A673 (cell line): ENCODE measurements at regions not wholly inside any gene's neighbourhood (a gene's known extent, or its start where the extent isn't known, plus 50 kb on each side); places are given as distances from the start of the nearest gene placed in this dataset.
"Not testable (repeated sequence)": the region's sequence is repeated elsewhere in the genome, so short reads cannot be mapped to it uniquely, and the experiment has no call there.

Experiments
- BruUV-seq: library from RNA; stranded (reverse); fragments of 400-500 nt; replicated peaks from 2 replicates; lab custom pipeline; 2021; lab: Mats Ljungman, UMichigan
- CTCF ChIA-PET: fragments of 300-600 bp; sonication (Branson Sonifier 250); formaldehyde crosslinking; loops from one replicate; lab custom pipeline; 2022; ENCODE audit warnings: antibody characterized with exemption; lab: Charles Lee
- POLR2A ChIA-PET: fragments of 300-600 bp; sonication (Branson Sonifier 250); formaldehyde crosslinking; loops from one replicate; lab custom pipeline; 2022; ENCODE audit warnings: antibody characterized with exemption; ENCODE audit not compliant: low non-redundant PET; lab: Charles Lee
- DNase-seq: peaks from one replicate; pipeline ENCODE4 v3.0.0-alpha.2; 2015; ENCODE audit warnings: low spot score
- H3K27ac ChIP-seq: fragments of 200-600 bp; sonication (generic); 2 replicates; pipeline ENCODE4 v1.5.1; 2016; ENCODE audit warnings: mixed run types, low read depth, mild to moderate bottlenecking, mixed read lengths, antibody characterized with exemption, low read length; ENCODE audit not compliant: poor library complexity, severe bottlenecking
- H3K27me3 ChIP-seq: fragments of 200-600 bp; sonication (generic); replicated peaks from 2 replicates; pipeline ENCODE4 v1.6.1; 2017; ENCODE audit warnings: mixed run types, low read depth, mild to moderate bottlenecking, mixed read lengths, antibody characterized with exemption, low read length; ENCODE audit not compliant: insufficient read depth, poor library complexity
- H3K36me3 ChIP-seq: fragments of 200-600 bp; sonication (generic); 2 replicates; pipeline ENCODE4 v1.6.1; 2016; ENCODE audit warnings: mixed run types, mild to moderate bottlenecking, mixed read lengths, antibody characterized with exemption, low read length; ENCODE audit not compliant: insufficient read depth, poor library complexity, severe bottlenecking
- H3K4me1 ChIP-seq: fragments of 200-600 bp; sonication (generic); 2 replicates; pipeline ENCODE4 v1.6.1; 2017; ENCODE audit warnings: mixed run types, mild to moderate bottlenecking, mixed read lengths, antibody characterized with exemption, low read length; ENCODE audit not compliant: insufficient read depth, poor library complexity, severe bottlenecking
- H3K4me3 ChIP-seq: fragments of 200-600 bp; sonication (generic); 2 replicates; pipeline ENCODE4 v1.5.1; 2016; ENCODE audit warnings: low read depth, mixed run types, mild to moderate bottlenecking, mixed read lengths, low read length; ENCODE audit not compliant: poor library complexity, severe bottlenecking
- H3K9me3 ChIP-seq: fragments of 200-600 bp; sonication (generic); 2 replicates; pipeline ENCODE4 v1.6.1; 2016; ENCODE audit warnings: mixed run types, low read depth, mild to moderate bottlenecking, mixed read lengths, antibody characterized with exemption, low read length; ENCODE audit not compliant: poor library complexity, severe bottlenecking
- CTCF ChIP-seq: fragments of 300-800, 200-600 bp; sonication (generic); conservative IDR thresholded peaks from 2 replicates; pipeline ENCODE4 v1.5.1; 2017; ENCODE audit warnings: low read depth, mild to moderate bottlenecking, antibody characterized with exemption, low read length, moderate library complexity, mixed read lengths
- EZH2 ChIP-seq: fragments of 200-600 bp; sonication (generic); IDR thresholded peaks from 2 replicates; pipeline ENCODE4 v1.6.1; 2017; ENCODE audit warnings: borderline replicate concordance, low read depth, mild to moderate bottlenecking, mixed read lengths, antibody characterized with exemption, low read length; ENCODE audit not compliant: poor library complexity, severe bottlenecking
- intact Hi-C: fragments of 100-400 bp; cut with micrococcal nuclease; formaldehyde crosslinking; loops from one replicate; pipeline ENCODE4 v1.10.0; 2022; ENCODE audit not compliant: unreplicated experiment

GRCh38 chr13:110973007-110973700, 58.3 kb upstream of the ANKRD10 start:
- TF ChIP-seq CTCF (no peak), EZH2 (no peak)
- intact Hi-C loops: no loop called here

GRCh38 chr13:110971486-110971885, 56.6 kb upstream of the ANKRD10 start:
- POLR2A ChIA-PET: no interaction called here
- no peak for DNase-seq
- no TSS peak for BruUV-seq
- no peak for TF ChIP-seq CTCF
- no peak for TF ChIP-seq EZH2
- H3K9me3 ChIP-seq: no peaks in the 10 kb centered on the region
- H3K4me1 ChIP-seq: no peaks in the 10 kb centered on the region
- H3K27me3 ChIP-seq: peaks cover 54% of the 10 kb centered on the region
- H3K27ac ChIP-seq: no peak overlapping the region
- H3K36me3 ChIP-seq: no peaks in the 10 kb centered on the region
- intact Hi-C loops: no loop called here
- no peak overlapping the region for H3K4me3 ChIP-seq
- CTCF ChIA-PET: no interaction called here

More at GRCh38 chr13:110973007-110973700, 58.3 kb upstream of the ANKRD10 start:
- POLR2A ChIA-PET: no interaction called here
- CTCF ChIA-PET: no interaction called here
- Histone ChIP-seq H3K4me3 (no peak overlapping the region), H3K36me3 (no peaks in the 10 kb centered on the region), H3K9me3 (no peaks in the 10 kb centered on the region), H3K27me3 (peaks cover 67% of the 10 kb centered on the region), H3K27ac (no peak overlapping the region), H3K4me1 (no peaks in the 10 kb centered on the region)
- DNase-seq: no peak
- BruUV-seq: no TSS peak

GRCh38 chr13:110967156-110967855, 52.4 kb upstream of the ANKRD10 start:
- H3K9me3 ChIP-seq, H3K4me3 ChIP-seq, CTCF ChIA-PET, intact Hi-C loops, POLR2A ChIA-PET, H3K27ac ChIP-seq, H3K36me3 ChIP-seq, H3K4me1 ChIP-seq, DNase-seq, BruUV-seq: not testable (repeated sequence)
- peaks cover 28% of the 10 kb centered on the region for H3K27me3 ChIP-seq

- intact Hi-C loops: no loop called here
- Histone ChIP-seq H3K9me3 (peaks cover 17% of the 10 kb centered on the region), H3K27ac (no peak overlapping the region), H3K4me3 (no peak overlapping the region), H3K36me3 (no peaks in the 10 kb centered on the region), H3K4me1 (no peaks in the 10 kb centered on the region), H3K27me3 (peaks cover 18% of the 10 kb centered on the region)
- TF ChIP-seq EZH2 (no peak), CTCF (no peak)
- ChIA-PET CTCF (no interaction called here), POLR2A (no interaction called here)
- no peak for DNase-seq
- no TSS peak for BruUV-seq
These were observed 50.9 kb upstream of the ANKRD10 start for GRCh38 chr13:110965755-110966134.
